GM19467 (cell line): ENCODE measurements at regions not wholly inside any gene's neighbourhood (a gene's known extent, or its start where the extent isn't known, plus 50 kb on each side); places are given as distances from the start of the nearest gene placed in this dataset.

Experiments
- ATAC-seq: cut with Tn5 transposase; IDR thresholded peaks from one replicate; pipeline ENCODE4 v1.9.1; 2021; ENCODE audit warnings: mild to moderate bottlenecking, moderate library complexity; ENCODE audit not compliant: unreplicated experiment

GRCh38 chr13:81492449-81492848 lies 1151.5 kb upstream of the SPRY2 start:
- ATAC-seq = no peak

GRCh38 chr13:81488021-81488420 lies 1147.1 kb upstream of the SPRY2 start:
- ATAC-seq = no peak

DNA sequence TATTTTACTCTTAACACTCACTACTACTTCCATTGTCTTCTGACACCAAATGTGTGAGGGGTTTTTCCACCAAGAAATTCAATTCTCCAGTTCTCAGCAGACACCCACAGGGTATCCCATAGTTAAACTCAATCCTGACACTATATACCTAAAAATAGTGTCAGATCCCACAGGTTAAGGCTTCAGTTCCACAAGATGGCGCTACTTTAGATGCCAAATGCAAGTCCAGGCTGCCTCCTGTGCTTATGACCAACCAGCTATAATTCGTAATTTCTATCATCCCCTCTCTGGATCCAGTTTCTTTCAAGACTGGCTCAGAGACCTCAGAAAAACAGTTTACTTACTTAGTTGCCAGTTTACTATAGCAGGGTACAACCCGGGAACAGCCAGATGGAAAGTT lies 1146.2 kb upstream of the SPRY2 start:
- ATAC-seq = no peak

DNA sequence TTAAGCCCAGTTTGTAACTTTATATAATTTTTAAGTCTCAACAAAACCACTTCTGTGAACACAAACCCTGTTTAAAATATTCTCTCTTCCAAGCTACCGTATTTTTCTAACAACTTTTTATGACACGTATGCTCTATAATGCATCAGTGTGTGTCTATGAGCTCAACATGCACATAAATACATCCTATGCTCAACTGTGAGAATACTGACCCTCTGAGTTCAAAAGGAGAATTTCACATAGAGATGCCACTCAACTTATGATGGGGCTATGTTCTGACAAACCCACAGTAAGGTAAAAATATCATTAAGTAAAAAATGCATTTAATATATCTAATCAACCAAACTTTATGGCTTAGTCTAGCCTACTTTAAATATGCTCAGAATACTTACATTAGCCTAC lies 1139.7 kb upstream of the SPRY2 start:
- no peak for ATAC-seq

- no peak for ATAC-seq
Observed at GRCh38 chr13:81473366-81473899, 1132.5 kb upstream of the SPRY2 start.

DNA sequence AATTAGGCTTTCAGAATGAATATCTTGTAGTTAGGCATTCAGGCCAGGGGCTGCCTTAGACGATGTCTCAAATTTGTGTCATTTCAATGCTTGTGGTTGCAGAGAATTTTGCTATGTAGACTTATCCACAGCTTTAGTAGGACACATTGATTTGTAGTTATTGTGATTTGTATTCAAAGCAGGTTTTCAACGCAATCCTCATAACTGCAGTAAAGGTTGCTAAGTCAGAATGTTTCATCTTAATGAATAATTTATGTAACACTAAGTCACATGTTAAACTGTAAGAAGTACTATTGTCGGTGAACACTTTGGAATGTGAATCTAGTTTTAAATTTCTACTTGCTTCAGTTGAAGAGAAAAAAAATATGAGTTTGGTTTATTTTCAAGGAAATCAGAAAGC lies 1117.2 kb upstream of the SPRY2 start:
- no peak for ATAC-seq

DNA sequence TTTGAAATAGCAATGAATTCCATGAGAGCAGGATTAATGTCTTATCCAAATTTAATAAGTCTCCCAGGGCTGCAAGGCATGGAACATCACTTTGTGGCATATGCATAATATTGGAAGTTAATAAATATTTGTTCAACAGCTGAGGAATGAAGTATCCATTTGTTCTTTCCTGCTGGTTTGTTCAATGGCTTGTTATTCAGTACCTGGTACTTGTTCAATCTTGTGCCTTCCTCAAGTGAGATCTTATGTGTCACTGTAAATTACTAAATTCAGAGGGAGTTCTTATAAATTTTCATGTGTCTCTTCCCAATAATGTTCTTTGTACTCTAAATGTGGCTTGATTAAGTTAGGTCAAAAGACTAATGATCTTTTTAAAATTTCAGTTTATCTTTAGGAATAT lies 1105.5 kb upstream of the SPRY2 start:
- ATAC-seq = no peak

GRCh38 chr13:81442904-81443303 lies 1102.0 kb upstream of the SPRY2 start:
- ATAC-seq = no peak

DNA sequence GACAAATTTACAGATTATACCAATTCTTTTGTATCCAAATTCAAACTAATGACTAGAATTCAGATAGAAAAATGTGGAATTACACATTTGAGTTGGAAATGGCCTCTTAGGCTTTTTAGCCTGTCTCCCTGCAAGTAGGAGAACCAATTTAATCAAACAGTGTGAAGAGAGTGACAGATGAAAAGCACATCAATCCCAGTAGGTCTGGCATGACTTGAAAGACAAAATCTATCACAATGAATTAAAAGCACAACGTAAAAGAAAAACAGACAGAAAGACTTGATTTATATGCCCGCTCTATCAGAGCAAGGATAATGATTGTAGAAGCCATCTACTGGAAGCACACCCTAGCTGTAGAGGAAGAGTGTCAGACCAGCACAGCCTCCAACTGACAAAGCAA lies 1084.4 kb upstream of the SPRY2 start:
- no peak for ATAC-seq

- ATAC-seq = no peak
Observed at GRCh38 chr13:81409284-81409683, 1068.4 kb upstream of the SPRY2 start.

DNA sequence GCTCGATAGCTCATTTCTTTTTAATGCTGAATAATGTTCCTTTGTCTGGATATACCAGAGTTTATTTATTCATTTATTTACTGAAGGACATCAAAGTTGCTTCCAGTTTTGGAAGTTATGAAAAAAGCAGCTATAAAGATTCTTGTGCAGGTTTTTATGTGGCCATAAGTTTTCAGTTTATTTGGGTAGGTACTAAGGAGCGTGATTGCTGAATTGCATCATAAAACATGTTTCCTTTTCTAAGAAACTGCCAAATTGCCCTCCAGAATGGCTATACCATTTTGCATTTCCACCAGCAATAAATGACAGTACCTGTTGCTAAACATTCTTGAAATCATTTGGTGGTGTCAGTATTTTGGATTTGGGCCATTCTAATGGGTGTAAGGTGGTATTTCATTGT lies 1067.7 kb upstream of the SPRY2 start:
- no peak for ATAC-seq

DNA sequence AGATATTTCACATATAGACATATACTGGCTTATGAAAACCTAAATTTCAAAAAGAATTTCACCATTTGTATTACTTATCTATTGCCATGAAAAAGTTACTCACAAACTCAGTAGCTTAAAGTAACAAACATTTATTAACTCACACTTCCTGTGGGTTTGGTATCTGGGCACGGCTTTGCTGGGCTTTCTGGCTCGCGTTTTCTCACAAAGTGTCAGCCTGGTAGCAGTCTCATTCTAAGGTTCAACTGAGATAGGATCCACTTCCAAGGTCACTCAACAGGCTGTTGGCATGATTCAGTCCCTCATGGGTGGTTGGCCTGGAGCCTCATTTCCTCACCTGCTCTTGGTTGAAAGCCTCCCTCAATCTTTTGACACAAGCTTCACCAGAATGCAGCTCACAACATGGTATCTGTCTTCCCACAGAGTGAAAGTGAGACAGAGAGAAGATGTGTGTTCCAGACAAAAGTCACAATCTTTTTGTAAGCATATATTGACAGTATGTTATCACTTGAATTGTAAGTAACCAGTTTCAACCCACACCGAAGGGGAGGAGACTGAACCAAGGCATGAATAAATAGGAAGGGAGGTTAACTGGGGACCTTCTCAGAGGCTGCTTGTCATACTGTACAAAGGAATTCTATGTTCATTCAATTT lies 1065.8 kb upstream of the SPRY2 start:
- peak; percentile 85 for ATAC-seq

DNA sequence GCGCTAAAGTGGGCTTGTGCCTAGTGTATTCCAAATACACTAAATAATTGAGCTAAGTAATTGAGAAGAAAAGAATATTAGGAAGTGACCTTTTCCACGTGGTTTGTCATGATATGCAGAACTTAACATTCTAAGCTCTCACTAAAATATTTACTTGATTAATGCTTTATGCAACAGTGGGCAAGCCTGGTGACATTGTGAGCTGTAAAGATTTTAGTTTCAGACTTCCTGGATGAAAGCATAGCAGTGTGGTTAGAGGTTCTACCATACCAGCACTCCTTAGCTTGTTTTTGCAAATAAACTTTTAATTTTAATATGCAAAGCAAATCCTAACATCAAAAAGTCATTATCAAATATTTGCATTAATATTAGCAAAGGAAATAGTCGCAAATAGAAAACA lies 1065.1 kb upstream of the SPRY2 start:
- peak; percentile 36 for ATAC-seq

DNA sequence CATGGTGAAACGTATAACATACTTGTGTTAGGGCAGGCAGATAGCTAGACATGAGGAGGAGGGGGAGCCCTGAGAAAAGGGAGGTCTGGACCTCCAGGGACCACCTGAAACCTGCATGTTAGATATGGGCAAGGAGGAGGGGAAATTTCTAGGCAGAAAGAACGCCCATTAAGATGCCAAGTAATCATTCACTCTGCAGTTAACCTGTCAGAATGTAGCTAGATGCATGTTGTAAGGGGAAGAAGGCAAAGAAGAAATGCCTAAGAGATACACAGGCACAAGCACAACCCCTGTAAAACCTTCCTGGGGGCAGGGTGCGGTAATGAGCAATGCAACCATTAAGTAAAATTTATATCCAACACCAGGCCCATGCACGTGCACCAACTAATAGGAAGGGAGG lies 1055.3 kb upstream of the SPRY2 start:
- ATAC-seq = no peak

GRCh38 chr13:81395368-81395767 lies 1054.4 kb upstream of the SPRY2 start:
- no peak for ATAC-seq

GRCh38 chr13:81394640-81395039 lies 1053.7 kb upstream of the SPRY2 start:
- no peak for ATAC-seq

DNA sequence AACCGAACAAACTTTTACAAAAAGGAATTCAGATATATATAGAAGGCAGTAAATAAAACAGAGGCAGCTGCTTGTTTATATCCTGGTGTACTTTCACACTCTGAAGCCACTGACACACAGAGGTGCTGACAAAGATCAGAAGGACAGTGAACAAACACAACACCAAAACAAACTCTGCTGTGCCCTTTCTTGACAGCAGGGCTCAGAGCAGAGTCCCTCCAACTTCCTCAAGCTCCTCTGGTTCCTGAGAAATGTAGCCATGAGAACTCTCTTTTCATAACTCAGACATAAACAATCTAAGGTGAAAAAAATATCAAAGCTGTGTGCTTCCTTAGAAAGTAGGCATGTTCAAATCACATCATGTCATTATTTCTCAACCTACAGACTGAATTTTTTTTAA lies 1052.8 kb upstream of the SPRY2 start:
- ATAC-seq = peak; percentile 48

DNA sequence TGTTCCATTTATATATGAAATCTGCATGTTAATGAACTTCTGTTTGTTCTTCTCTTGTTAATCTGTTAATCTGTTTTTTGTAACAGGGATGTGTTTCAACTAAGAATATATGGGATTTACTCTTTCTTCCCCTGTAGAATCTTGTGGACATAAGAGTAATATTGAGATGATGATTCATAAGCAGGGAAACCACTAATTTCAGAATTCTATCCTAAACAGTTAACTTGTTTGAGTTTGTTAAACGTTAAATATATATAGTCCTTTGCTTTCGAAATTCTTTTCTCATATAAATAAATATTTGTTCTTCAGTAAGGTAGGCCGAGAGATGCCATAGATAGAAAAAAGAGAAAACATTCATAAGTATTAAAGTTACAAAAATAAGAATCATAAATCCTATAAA lies 1052.2 kb upstream of the SPRY2 start:
- no peak for ATAC-seq

GRCh38 chr13:81388400-81388799 lies 1047.5 kb upstream of the SPRY2 start:
- ATAC-seq = peak; percentile 61

- no peak for ATAC-seq
Observed at GRCh38 chr13:81383444-81383843, 1042.5 kb upstream of the SPRY2 start.

DNA sequence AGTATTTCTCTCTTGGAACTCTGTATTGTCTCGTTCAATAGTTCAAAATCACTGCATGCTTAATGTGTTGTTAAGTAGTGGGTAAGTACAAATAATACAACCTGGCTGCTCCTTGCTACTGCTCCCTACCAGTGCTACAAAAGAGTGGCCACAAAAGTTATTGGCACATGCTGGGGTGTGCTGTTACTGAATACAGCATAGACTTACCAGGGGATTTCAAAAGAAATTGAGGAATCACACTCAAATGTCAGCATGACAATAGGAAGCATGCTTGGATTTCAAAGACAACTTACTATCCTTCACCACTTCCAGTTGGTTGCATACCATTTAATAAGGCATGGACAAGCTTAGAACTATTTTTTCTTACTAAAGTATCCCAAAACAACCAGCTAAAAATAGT lies 1041.3 kb upstream of the SPRY2 start:
- ATAC-seq = no peak

DNA sequence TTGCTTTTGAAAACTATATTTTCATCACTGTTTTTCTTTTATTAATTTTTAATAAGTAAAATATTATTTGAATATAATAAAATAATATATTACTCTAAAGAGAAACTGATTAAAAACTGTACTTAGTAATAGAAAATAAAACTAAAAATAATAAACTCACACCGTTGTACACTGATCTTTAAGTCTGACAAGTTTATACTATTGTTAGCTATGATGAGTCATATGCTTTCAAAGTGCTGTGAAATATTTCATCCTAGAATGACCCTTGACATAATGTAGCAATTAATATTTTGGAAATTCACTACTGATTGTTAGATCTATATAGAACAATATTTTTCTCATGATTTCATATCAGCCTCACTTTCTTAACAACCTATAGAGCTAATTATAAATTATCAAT lies 1040.6 kb upstream of the SPRY2 start:
- no peak for ATAC-seq

GRCh38 chr13:81379183-81379582 lies 1038.3 kb upstream of the SPRY2 start:
- no peak for ATAC-seq
